Sigmoid colon (tissue), 4 donors: ENCODE measurements at regions not wholly inside any gene's neighbourhood (a gene's known extent, or its start where the extent isn't known, plus 50 kb on each side); places are given as distances from the start of the nearest gene placed in this dataset.

Source experiments
- CTCF ChIP-seq, 4 experiments: fragments of 450-650 bp in 3 of 4; fragments of 200-600 bp in 1 of 4; IDR thresholded peaks; one replicate each; pipeline ENCODE4 v1.5.1; 2016 to 2019; ENCODE audit warnings: antibody characterized with exemption in 4 of 4, mild to moderate bottlenecking in 3 of 4, moderate library complexity in 2 of 4
- POLR2A ChIP-seq, 2 donors: fragments of 450-650 bp; IDR thresholded peaks; one replicate each; pipeline ENCODE4 v1.6.1; 2016; ENCODE audit warnings: antibody characterized with exemption in 2 of 2, mild to moderate bottlenecking in 2 of 2, moderate library complexity in 2 of 2
- POLR2AphosphoS5 ChIP-seq, 4 donors: sonication (generic); formaldehyde crosslinking; IDR thresholded peaks; one replicate each; pipeline ENCODE4 v1.6.1; 2017; ENCODE audit warnings: antibody characterized with exemption in 4 of 4

GRCh38 chr4:15286041-15286440, 141.8 kb upstream of the C1QTNF7 start:
- TF ChIP-seq POLR2AphosphoS5 (IDR thresholded peaks at IDR 0.05) (no peak), CTCF (IDR thresholded peaks at IDR 0.05) (no peak), POLR2A (IDR thresholded peaks at IDR 0.05) (no peak)
